GM04503 (cell line): ENCODE measurements at regions not wholly inside any gene's neighbourhood (a gene's known extent, or its start where the extent isn't known, plus 50 kb on each side); places are given as distances from the start of the nearest gene placed in this dataset.

Experiments used
- DNase-seq: peaks from one replicate; pipeline ENCODE4 v3.0.0-alpha.2; 2012; ENCODE audit warnings: low read depth

- DNase-seq, result no peak
These were observed 399.4 kb upstream of the TRIB2 start for GRCh38 chr2:12317286-12317685.

GRCh38 chr2:12317814-12318426 is 398.8 kb upstream of the TRIB2 start:
- peak; percentile 81 for DNase-seq

GRCh38 chr2:12318427-12319057 is 398.2 kb upstream of the TRIB2 start:
- peak; percentile 91 for DNase-seq

GRCh38 chr2:12320027-12320734 is 396.6 kb upstream of the TRIB2 start:
- DNase-seq, result no peak

- DNase-seq, result peak; percentile 81
These were observed 395.6 kb upstream of the TRIB2 start for GRCh38 chr2:12320991-12321641.

- DNase-seq, result no peak
These were observed 394.9 kb upstream of the TRIB2 start for GRCh38 chr2:12321886-12322285.

- no peak for DNase-seq
These were observed 390.9 kb upstream of the TRIB2 start for GRCh38 chr2:12325806-12326205.

- DNase-seq, result no peak
These were observed 390.1 kb upstream of the TRIB2 start for GRCh38 chr2:12326449-12327190.

- no peak for DNase-seq
These were observed 385.8 kb upstream of the TRIB2 start for GRCh38 chr2:12330916-12331315.

- no peak for DNase-seq
These were observed 385.0 kb upstream of the TRIB2 start for GRCh38 chr2:12331698-12332097.

- no peak for DNase-seq
These were observed 383.4 kb upstream of the TRIB2 start for GRCh38 chr2:12333293-12333692.

GRCh38 chr2:12334412-12334966 is 382.2 kb upstream of the TRIB2 start:
- DNase-seq, result no peak

- no peak for DNase-seq
These were observed 381.6 kb upstream of the TRIB2 start for GRCh38 chr2:12335131-12335530.

GRCh38 chr2:12335995-12336394 is 380.7 kb upstream of the TRIB2 start:
- DNase-seq, result no peak

- DNase-seq, result no peak
These were observed 377.6 kb upstream of the TRIB2 start for GRCh38 chr2:12338946-12339697.

- DNase-seq, result no peak
These were observed 376.6 kb upstream of the TRIB2 start for GRCh38 chr2:12340164-12340563.

GRCh38 chr2:12341215-12341614 is 375.5 kb upstream of the TRIB2 start:
- no peak for DNase-seq

- DNase-seq, result no peak
These were observed 374.8 kb upstream of the TRIB2 start for GRCh38 chr2:12341920-12342319.

- no peak for DNase-seq
These were observed 373.6 kb upstream of the TRIB2 start for GRCh38 chr2:12343141-12343540.

- no peak for DNase-seq
These were observed 369.7 kb upstream of the TRIB2 start for GRCh38 chr2:12347066-12347493.

- DNase-seq, result no peak
These were observed 368.5 kb upstream of the TRIB2 start for GRCh38 chr2:12348216-12348615.
